ENCODE measurements at regions not wholly inside any gene's neighbourhood (a gene's known extent, or its start where the extent isn't known, plus 50 kb on each side); places are given as distances from the start of the nearest gene placed in this dataset.

GRCh38 chr2:195313962-195314361, 343.1 kb upstream of the SLC39A10 start:
- Histone ChIP-seq H3K4me1 (ENCODE audit: control insufficient read depth, insufficient read depth, low read length) (no peaks in the 10 kb centered on the region), H4K20me1 (ENCODE audit: control insufficient read depth, insufficient read depth) (no peaks in the 10 kb centered on the region), H3K9ac (ENCODE audit: control insufficient read depth, insufficient read depth, low read length) (no peak overlapping the region), H2AFZ (ENCODE audit: control insufficient read depth, low read depth, low read length) (no peak overlapping the region), H3K27me3 (replicated peaks in 1 of 2; ENCODE audit: control insufficient read depth in 2 of 2, insufficient read depth in 2 of 2, low read length in 1 of 2) (no peaks in the 10 kb centered on the region), H3K4me3 (no peak overlapping the region), H3K36me3 (ENCODE audit: control insufficient read depth in 2 of 2, insufficient read depth in 2 of 2, low read length in 1 of 2) (no peaks in the 10 kb centered on the region), H3K9me3 (replicated peaks; ENCODE audit: control insufficient read depth, insufficient read depth, low read length) (no peaks in the 10 kb centered on the region), H3K79me2 (ENCODE audit: control insufficient read depth, insufficient read depth, low read length) (no peaks in the 10 kb centered on the region), H3K4me2 (ENCODE audit: control insufficient read depth, insufficient read depth) (no peak overlapping the region), H3K27ac (ENCODE audit: control insufficient read depth, insufficient read depth) (no peak overlapping the region)
- CTCF ChIA-PET, result interaction anchor here (1.1 kb wide), 1 partner anchor 754 kb away, joined by 3 read pairs; no protein-coding TSS in a partner anchor
- POLR2A ChIA-PET, result no interaction called here
- RAD21 ChIA-PET (ENCODE audit: unreplicated experiment), result no interaction called here
- intact Hi-C loops (cut with micrococcal nuclease; ENCODE audit: unreplicated experiment) (loop anchor here (10.0 kb wide), 1 partner anchor 489 kb away; no protein-coding TSS in a partner anchor), in situ Hi-C loops (cut with MboI) (loop anchor here (10.0 to 25.0 kb wide), 2 partner anchors 1149 to 1627 kb away; no protein-coding TSS in a partner anchor)
- peak; percentile 87 for ATAC-seq
- SMC1A ChIA-PET (ENCODE audit: uncharacterized antibody, unreplicated experiment), result interaction anchor here (0.6 kb wide), 1 partner anchor 384 kb away, joined by 3 read pairs; no protein-coding TSS in a partner anchor
- no peak for TF ChIP-seq RCOR1 (conservative IDR thresholded peaks at IDR 0.05; ENCODE audit: low read depth, low read length)
- no peak for TF ChIP-seq ZBTB11 (CRISPR knock-in tag; IDR thresholded peaks at IDR 0.05)
- no peak for TF ChIP-seq GATAD2B (conservative IDR thresholded peaks at IDR 0.05; ENCODE audit: low read depth)
- TF ChIP-seq SMARCA5 (IDR thresholded peaks at IDR 0.05), result no peak
- no peak for TF ChIP-seq ZBED1 (IDR thresholded peaks at IDR 0.05; ENCODE audit: borderline replicate concordance)
- TF ChIP-seq POU2F2 (IDR thresholded peaks at IDR 0.05; ENCODE audit: borderline replicate concordance, low read depth, low read length), result no peak
- peak; percentile 31 to 34; a peak in 2 of 4 replicates for TF ChIP-seq EP300 (IDR thresholded peaks at IDR 0.05; ENCODE audit: borderline replicate concordance in 1 of 2, control insufficient read depth in 1 of 2, low read depth in 2 of 2, low read length in 2 of 2)
- TF ChIP-seq MEF2B (IDR thresholded peaks at IDR 0.05; ENCODE audit: partially characterized antibody, poor library complexity, severe bottlenecking), result peak; percentile 69
- no peak for TF ChIP-seq FOS (IDR thresholded peaks at IDR 0.05; ENCODE audit: borderline replicate concordance, extremely low read depth, insufficient read length)
- peak; percentile 67; the same call in 1 of the 2 replicates for TF ChIP-seq MTA2 (IDR thresholded peaks at IDR 0.05; ENCODE audit: low read depth)
- no peak for TF ChIP-seq HDGF (IDR thresholded peaks at IDR 0.05)
- peak; percentile 41; the same call in 1 of the 2 replicates for TF ChIP-seq ATF7 (IDR thresholded peaks at IDR 0.05; ENCODE audit: low read depth)
- TF ChIP-seq ZNF622 (IDR thresholded peaks at IDR 0.05), result no peak
- TF ChIP-seq MEF2A (IDR thresholded peaks at IDR 0.05; ENCODE audit: insufficient read depth, low read depth, low read length), result no peak
- no peak for TF ChIP-seq ZNF217 (IDR thresholded peaks at IDR 0.05)
- no peak for TF ChIP-seq HCFC1 (IDR thresholded peaks at IDR 0.05; ENCODE audit: low read length)
- no peak for TF ChIP-seq PKNOX1 (IDR thresholded peaks at IDR 0.05)
- TF ChIP-seq HDAC6 (IDR thresholded peaks at IDR 0.05; ENCODE audit: unreplicated experiment), result no peak
- BruUV-seq (replicated peaks), result no TSS peak
- no peak for DNase-seq (ENCODE audit: low read depth, low spot score)
- FAIRE-seq, result no peak
- 0% methylated on average over 1 of the region's 1 CpG for WGBS (ENCODE audit: insufficient coverage, insufficient replicate concordance, low lambda C conversion rate, missing lambda C conversion rate)

Measured in GM12878 (cell line).